Lung (tissue), 11 donors: ENCODE measurements at regions not wholly inside any gene's neighbourhood (a gene's known extent, or its start where the extent isn't known, plus 50 kb on each side); places are given as distances from the start of the nearest gene placed in this dataset.

Experiments
- ATAC-seq: fragments of 200-7000 bp; cut with Tn5 transposase; one replicate; pipeline ENCODE4 v1.9.1; 2020; ENCODE audit warnings: moderate number of reproducible peaks; ENCODE audit not compliant: insufficient read depth, low FRiP score
- DNase-seq, 3 donors: peaks; one replicate each; pipeline ENCODE4 v3.0.0-alpha.2; 2013 to 2017
- H3K27ac ChIP-seq, 2 donors: one replicate each; pipeline ENCODE4 v1.5.1; 2013; ENCODE audit warnings: mild to moderate bottlenecking in 2 of 2, moderate library complexity in 2 of 2, control low read depth in 1 of 2, inconsistent platforms in 1 of 2, low read depth in 1 of 2, low read length in 1 of 2
- H3K27me3 ChIP-seq, 3 donors: one replicate each; pipeline ENCODE4 v1.5.1; 2013; ENCODE audit warnings: low read length in 2 of 3; ENCODE audit not compliant: control insufficient read depth in 3 of 3, insufficient read depth in 3 of 3
- H3K36me3 ChIP-seq, 4 donors: one replicate each; pipeline ENCODE4 v1.5.1; 2013; ENCODE audit warnings: low read length in 4 of 4, mild to moderate bottlenecking in 1 of 4, moderate library complexity in 1 of 4; ENCODE audit not compliant: control insufficient read depth in 4 of 4, insufficient read depth in 4 of 4
- H3K4me1 ChIP-seq, 5 donors: one replicate each; pipeline ENCODE4 v1.5.1; 2013; ENCODE audit warnings: low read length in 5 of 5, mild to moderate bottlenecking in 2 of 5, moderate library complexity in 1 of 5; ENCODE audit not compliant: control insufficient read depth in 5 of 5, insufficient read depth in 5 of 5
- H3K4me3 ChIP-seq: one replicate; pipeline ENCODE4 v1.5.1; 2013; ENCODE audit warnings: mild to moderate bottlenecking, control low read depth, moderate library complexity
- H3K9ac ChIP-seq, 2 donors: one replicate each; pipeline ENCODE4 v1.5.1; 2013; ENCODE audit warnings: low read length in 2 of 2, control low read depth in 1 of 2; ENCODE audit not compliant: insufficient read depth in 1 of 2
- H3K9me3 ChIP-seq, 4 donors: one replicate each; pipeline ENCODE4 v1.5.1; 2013; ENCODE audit warnings: low read length in 3 of 4, mild to moderate bottlenecking in 1 of 4, moderate library complexity in 1 of 4; ENCODE audit not compliant: control insufficient read depth in 4 of 4, insufficient read depth in 3 of 4
- WGBS, 2 donors: extraction: QIAGEN DNeasy Blood & Tissue Kit; methylation state at CpG; one replicate each; pipeline ENCODE4 v1.1.7; 2013; 5-methylcytosine and 5-hydroxymethylcytosine counted together
- TF ChIP-seq, protein P1 (sequence below): IDR thresholded peaks from 2 replicates; pipeline ENCODE4 v1.5.1; 2012; ENCODE audit warnings: mild to moderate bottlenecking; ENCODE audit errors: control extremely low read depth, extremely low read depth
- donor health status: control.
- donor health status: control.
- donor health status: Bipolar disorder and iron deficiency.
- donor health status: healthy.
- donor health status: DM: yes; HTN: yes; CAD: no.

DNA sequence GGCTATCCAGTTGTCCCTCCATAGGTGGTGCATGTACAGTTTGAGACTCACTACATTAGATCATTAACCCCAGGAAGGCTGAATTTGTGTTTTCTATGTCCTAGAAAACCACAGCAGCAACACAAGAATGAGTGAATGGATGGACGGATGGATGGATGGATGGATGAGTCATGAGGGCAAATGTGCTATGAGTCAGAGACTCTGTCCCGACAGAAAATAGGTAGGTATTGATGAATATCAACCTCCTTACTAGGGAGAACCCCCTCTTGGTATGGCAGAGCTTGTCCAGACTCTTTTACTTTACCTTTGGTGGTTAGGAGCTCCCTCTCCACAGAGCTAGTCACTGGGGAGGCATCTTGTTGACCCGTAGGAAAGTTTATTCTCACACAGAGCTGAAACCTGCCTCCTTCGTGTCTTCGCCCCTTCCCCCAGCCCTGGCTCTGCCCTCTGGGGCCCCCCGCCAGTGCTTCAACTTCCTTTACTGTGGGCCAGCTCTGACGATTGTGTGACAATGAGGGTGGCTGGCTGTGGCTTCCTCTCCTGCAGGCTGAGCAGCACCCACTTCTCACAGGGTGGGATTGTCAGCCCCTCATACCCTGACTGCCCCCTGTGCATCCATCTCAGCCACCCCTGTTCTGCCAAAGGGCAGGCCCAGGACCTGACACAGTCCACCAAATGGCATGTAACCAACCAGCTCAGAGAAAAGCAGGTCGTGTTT is 145.2 kb downstream of the FOXD2 start:
- H3K27ac ChIP-seq: no peak overlapping the region
- DNase-seq: no peak
- no peaks in the 10 kb centered on the region for H3K36me3 ChIP-seq
- no peaks in the 10 kb centered on the region for H3K9me3 ChIP-seq
- ATAC-seq: no peak
- no peak overlapping the region for H3K4me3 ChIP-seq
- peaks cover 0 to 15% (median 11%) of the 10 kb centered on the region in 5 donors for H3K4me1 ChIP-seq
- TF ChIP-seq, protein P1, sequence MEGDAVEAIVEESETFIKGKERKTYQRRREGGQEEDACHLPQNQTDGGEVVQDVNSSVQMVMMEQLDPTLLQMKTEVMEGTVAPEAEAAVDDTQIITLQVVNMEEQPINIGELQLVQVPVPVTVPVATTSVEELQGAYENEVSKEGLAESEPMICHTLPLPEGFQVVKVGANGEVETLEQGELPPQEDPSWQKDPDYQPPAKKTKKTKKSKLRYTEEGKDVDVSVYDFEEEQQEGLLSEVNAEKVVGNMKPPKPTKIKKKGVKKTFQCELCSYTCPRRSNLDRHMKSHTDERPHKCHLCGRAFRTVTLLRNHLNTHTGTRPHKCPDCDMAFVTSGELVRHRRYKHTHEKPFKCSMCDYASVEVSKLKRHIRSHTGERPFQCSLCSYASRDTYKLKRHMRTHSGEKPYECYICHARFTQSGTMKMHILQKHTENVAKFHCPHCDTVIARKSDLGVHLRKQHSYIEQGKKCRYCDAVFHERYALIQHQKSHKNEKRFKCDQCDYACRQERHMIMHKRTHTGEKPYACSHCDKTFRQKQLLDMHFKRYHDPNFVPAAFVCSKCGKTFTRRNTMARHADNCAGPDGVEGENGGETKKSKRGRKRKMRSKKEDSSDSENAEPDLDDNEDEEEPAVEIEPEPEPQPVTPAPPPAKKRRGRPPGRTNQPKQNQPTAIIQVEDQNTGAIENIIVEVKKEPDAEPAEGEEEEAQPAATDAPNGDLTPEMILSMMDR: no peak
- no peak overlapping the region for H3K9ac ChIP-seq
- peaks cover 0 to 3% (median 0%) of the 10 kb centered on the region in 3 donors for H3K27me3 ChIP-seq
- 35 to 58% methylated on average over 8 of the region's 8 CpGs for WGBS, 2 donors

DNA sequence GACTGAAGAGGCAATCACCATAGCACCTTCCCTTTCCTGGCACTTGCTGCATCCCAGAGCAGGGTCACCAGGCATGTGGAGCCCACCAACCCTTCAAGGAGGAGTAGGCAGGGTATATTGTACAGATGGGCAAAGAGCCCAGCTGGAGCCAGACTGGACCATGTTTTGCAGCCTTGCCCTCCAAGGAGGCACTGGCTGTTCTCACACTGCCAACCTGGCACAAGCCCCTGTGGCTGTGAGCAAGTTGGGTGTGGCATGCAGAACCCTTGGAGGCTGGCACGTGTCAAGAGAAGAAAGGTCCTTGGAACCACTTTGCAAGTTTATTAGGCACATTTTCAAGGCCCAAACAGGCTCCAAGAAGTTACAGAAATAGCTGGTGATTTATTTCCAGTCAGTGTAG is 146.4 kb downstream of the FOXD2 start:
- WGBS, 2 donors: 43 to 76% methylated on average over 1 of the region's 1 CpG
- no peak for ATAC-seq
- H3K9me3 ChIP-seq: no peaks in the 10 kb centered on the region
- DNase-seq: no peak
- TF ChIP-seq, protein P1: no peak
- peaks cover 0 to 3% (median 0%) of the 10 kb centered on the region in 3 donors for H3K27me3 ChIP-seq
- no peaks in the 10 kb centered on the region for H3K36me3 ChIP-seq
- peaks cover 0 to 5% (median 3%) of the 10 kb centered on the region in 5 donors for H3K4me1 ChIP-seq
- H3K9ac ChIP-seq: no peak overlapping the region
- H3K27ac ChIP-seq: no peak overlapping the region
- no peak overlapping the region for H3K4me3 ChIP-seq

DNA sequence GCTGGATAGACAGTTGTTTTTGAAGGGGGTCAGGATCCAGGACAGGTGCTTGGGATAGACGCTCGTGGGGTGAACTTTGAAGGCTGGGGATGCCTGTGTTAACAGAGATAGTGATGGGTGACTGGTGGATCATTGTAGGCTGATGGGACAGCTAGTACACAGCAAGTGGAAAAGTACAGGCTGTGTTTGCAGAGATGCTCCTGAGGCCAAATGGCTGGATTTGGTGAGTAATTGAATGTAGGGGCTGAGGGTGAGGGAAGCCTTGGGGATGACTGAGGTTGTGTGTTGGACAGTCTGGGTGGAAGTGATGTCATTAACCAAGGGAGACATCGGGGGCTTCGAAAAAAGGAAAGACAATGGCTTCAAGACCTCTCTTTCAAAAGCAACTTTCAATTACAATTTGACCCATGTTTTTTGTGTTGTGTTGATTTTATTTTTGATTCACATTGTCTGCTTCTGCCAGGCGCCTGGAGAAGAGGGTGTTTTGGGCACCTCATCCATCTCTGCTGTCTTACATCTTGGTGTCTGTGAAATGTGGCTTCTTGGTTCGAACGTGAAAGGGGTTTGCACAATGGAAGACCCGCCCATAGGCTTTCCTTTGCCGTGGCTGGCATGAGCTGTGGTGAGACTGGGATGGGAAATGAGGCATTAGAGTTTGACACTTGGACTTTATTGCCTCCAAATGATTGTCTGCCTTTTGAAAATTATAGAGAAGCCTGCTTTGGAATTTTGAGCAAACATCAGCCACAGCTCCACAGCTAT is 147.5 kb downstream of the FOXD2 start:
- no peak overlapping the region for H3K4me3 ChIP-seq
- ATAC-seq (no peak), DNase-seq (no peak)
- H3K36me3 ChIP-seq: no peaks in the 10 kb centered on the region
- TF ChIP-seq, protein P1: no peak
- H3K9ac ChIP-seq: no peak overlapping the region
- WGBS, 2 donors: 67 to 69% methylated on average over 9 of the region's 9 CpGs
- H3K27ac ChIP-seq: no peak overlapping the region
- H3K27me3 ChIP-seq: peaks cover 0 to 3% (median 0%) of the 10 kb centered on the region in 3 donors
- H3K9me3 ChIP-seq: no peaks in the 10 kb centered on the region
- H3K4me1 ChIP-seq: peaks cover 0 to 3% (median 0%) of the 10 kb centered on the region in 5 donors
